Peyer's patch (tissue), 4 donors: ENCODE measurements at regions not wholly inside any gene's neighbourhood (a gene's known extent, or its start where the extent isn't known, plus 50 kb on each side); places are given as distances from the start of the nearest gene placed in this dataset.

Experiments
- CTCF ChIP-seq, 6 experiments: fragments of 450-650 bp in 4 of 6; fragments of 200-600 bp in 2 of 6; sonication (generic) in 1 of 6; IDR thresholded peaks; one replicate each; pipeline ENCODE4 v1.5.1; 2017 to 2019; ENCODE audit warnings: antibody characterized with exemption in 6 of 6, mild to moderate bottlenecking in 3 of 6, moderate library complexity in 1 of 6
- POLR2A ChIP-seq, 2 donors: fragments of 450-650 bp; IDR thresholded peaks; one replicate each; pipeline ENCODE4 v1.5.1; 2017; ENCODE audit warnings: antibody characterized with exemption in 2 of 2, mild to moderate bottlenecking in 2 of 2, moderate library complexity in 2 of 2

- TF ChIP-seq CTCF (IDR thresholded peaks at IDR 0.05) (no peak), POLR2A (IDR thresholded peaks at IDR 0.05) (no peak)
Measured at GRCh38 chr5:156169495-156169894, 157.5 kb upstream of the SGCD start.
